HG03432 (cell line): ENCODE measurements at regions not wholly inside any gene's neighbourhood (a gene's known extent, or its start where the extent isn't known, plus 50 kb on each side); places are given as distances from the start of the nearest gene placed in this dataset.

ENCODE experiments used
- ATAC-seq: cut with Tn5 transposase; IDR thresholded peaks from one replicate; pipeline ENCODE4 v1.9.1; 2021; ENCODE audit warnings: mild to moderate bottlenecking, moderate library complexity; ENCODE audit not compliant: unreplicated experiment

- no peak for ATAC-seq
Observed at GRCh38 chr12:113622410-113622809, 150.7 kb upstream of the LHX5 start.

GRCh38 chr12:113620437-113620976 is 148.8 kb upstream of the LHX5 start:
- ATAC-seq, result no peak

GRCh38 chr12:113619202-113619601 is 147.5 kb upstream of the LHX5 start:
- ATAC-seq, result no peak

- ATAC-seq, result no peak
Observed at GRCh38 chr12:113613414-113613813, 141.7 kb upstream of the LHX5 start.

- ATAC-seq, result no peak
Observed at GRCh38 chr12:113612793-113613192, 141.1 kb upstream of the LHX5 start.

- ATAC-seq, result no peak
Observed at GRCh38 chr12:113612076-113612728, 140.5 kb upstream of the LHX5 start.

- ATAC-seq, result no peak
Observed at GRCh38 chr12:113611652-113612051, 140.0 kb upstream of the LHX5 start.

- ATAC-seq, result no peak
Observed at GRCh38 chr12:113610698-113611097, 139.0 kb upstream of the LHX5 start.

GRCh38 chr12:113609692-113610469 is 138.2 kb upstream of the LHX5 start:
- ATAC-seq, result no peak

- ATAC-seq, result no peak
Observed at GRCh38 chr12:113604666-113605065, 133.0 kb upstream of the LHX5 start.

GRCh38 chr12:113601656-113602263 is 130.1 kb upstream of the LHX5 start:
- no peak for ATAC-seq

GRCh38 chr12:113598815-113599406 is 127.2 kb upstream of the LHX5 start:
- ATAC-seq, result no peak

GRCh38 chr12:113594967-113595366 is 123.3 kb upstream of the LHX5 start:
- ATAC-seq, result no peak

GRCh38 chr12:113591480-113591974 is 119.9 kb upstream of the LHX5 start:
- peak; percentile 47 for ATAC-seq

GRCh38 chr12:113589437-113589836 is 117.8 kb upstream of the LHX5 start:
- no peak for ATAC-seq

- ATAC-seq, result no peak
Observed at GRCh38 chr12:113587720-113588119, 116.0 kb upstream of the LHX5 start.

GRCh38 chr12:113586461-113586860 is 114.8 kb upstream of the LHX5 start:
- ATAC-seq, result no peak

GRCh38 chr12:113582521-113583218 is 111.0 kb upstream of the LHX5 start:
- no peak for ATAC-seq

GRCh38 chr12:113581342-113581741 is 109.7 kb upstream of the LHX5 start:
- no peak for ATAC-seq

GRCh38 chr12:113580437-113580836 is 108.8 kb upstream of the LHX5 start:
- ATAC-seq, result no peak
